ENCODE measurements at regions not wholly inside any gene's neighbourhood (a gene's known extent, or its start where the extent isn't known, plus 50 kb on each side); places are given as distances from the start of the nearest gene placed in this dataset.

GRCh38 chr9:78874061-78874460 lies 577.1 kb downstream of the PSAT1 start:
- no peak for TF ChIP-seq GATA2 (IDR thresholded peaks at IDR 0.05; ENCODE audit: low read depth, low read length)
- no peak for TF ChIP-seq GATA3 (IDR thresholded peaks at IDR 0.05; ENCODE audit: low read depth, low read length)

Measured in SH-SY5Y (cell line).